A549 (cell line): ENCODE measurements at regions not wholly inside any gene's neighbourhood (a gene's known extent, or its start where the extent isn't known, plus 50 kb on each side); places are given as distances from the start of the nearest gene placed in this dataset.

Experiments
- CTCF ChIP-seq: fragments of >200 bp; sonication (Bioruptor Twin); formaldehyde crosslinking; IDR thresholded peaks from 3 replicates; pipeline ENCODE4 v1.5.1; 2016
- EP300 ChIP-seq, 2 experiments: fragments of >200 bp; sonication (Bioruptor Twin); formaldehyde crosslinking; IDR thresholded peaks; 2 replicates in 1 of 2; 3 replicates in 1 of 2; pipeline ENCODE4 v1.6.1; 2016 to 2017
- ESRRA ChIP-seq: fragments of 150-350 bp; IDR thresholded peaks from 2 replicates; pipeline ENCODE4 v1.6.1; 2014; ENCODE audit warnings: mild to moderate bottlenecking, low read length, borderline replicate concordance
- POLR2A ChIP-seq: IDR thresholded peaks from 2 replicates; pipeline ENCODE4 v1.6.1; 2012; ENCODE audit warnings: mild to moderate bottlenecking, low read length
- RAD21 ChIP-seq, 2 experiments: fragments of >200 bp in 1 of 2; sonication (Bioruptor Twin) in 1 of 2; formaldehyde crosslinking in 1 of 2; IDR thresholded peaks in 1 of 2; conservative IDR thresholded peaks in 1 of 2; 2 replicates in 1 of 2; 3 replicates in 1 of 2; pipeline ENCODE4 v1.6.1; 2012 to 2018; ENCODE audit warnings: inconsistent platforms in 1 of 2
- RFX5 ChIP-seq: fragments of 450-650 bp; IDR thresholded peaks from 2 replicates; pipeline ENCODE4 v1.7.1; 2014; ENCODE audit warnings: antibody characterized with exemption, mild to moderate bottlenecking, moderate library complexity
- SMC3 ChIP-seq: fragments of >200 bp; sonication (Bioruptor Twin); formaldehyde crosslinking; IDR thresholded peaks from 3 replicates; pipeline ENCODE4 v1.6.1; 2018; ENCODE audit warnings: inconsistent platforms

- TF ChIP-seq CTCF (no peak), SMC3 (no peak), RAD21 (conservative IDR thresholded peaks at IDR 0.05 in 1 of 2, IDR thresholded peaks at IDR 0.05 in 1 of 2) (no peak), RFX5 (no peak), EP300 (IDR thresholded peaks at IDR 0.05) (no peak), ESRRA (no peak), POLR2A (no peak)
Measured at GRCh38 chr12:127556231-127556886, 710.6 kb upstream of the TMEM132C start.
